Heart right ventricle (tissue), 16 donors: ENCODE measurements at regions not wholly inside any gene's neighbourhood (a gene's known extent, or its start where the extent isn't known, plus 50 kb on each side); places are given as distances from the start of the nearest gene placed in this dataset.

ENCODE experiments used
- ATAC-seq, 8 donors: fragments of 200-7000 bp; cut with Tn5 transposase; one replicate each; pipeline ENCODE4 v1.9.1; 2020; ENCODE audit warnings: mild to moderate bottlenecking in 8 of 8, moderate library complexity in 8 of 8, moderate number of reproducible peaks in 1 of 8
- DNase-seq, 2 donors: peaks; one replicate each; pipeline ENCODE4 v3.0.0-alpha.2; 2020
- H3K27ac ChIP-seq, 10 donors: fragments of 200-600 bp; sonication (generic) in 2 of 10; one replicate each; pipeline versions ENCODE4 v1.5.0 to v1.8.0; 2020 to 2022; ENCODE audit warnings: mild to moderate bottlenecking in 3 of 10
- H3K27me3 ChIP-seq, 7 donors: fragments of 200-600 bp; one replicate each; pipeline ENCODE4 v1.8.0; 2021 to 2022; ENCODE audit warnings: mild to moderate bottlenecking in 2 of 7
- H3K36me3 ChIP-seq, 9 donors: fragments of 200-600 bp; sonication (generic) in 1 of 9; one replicate each; pipeline versions ENCODE4 v1.5.0 to v1.8.0; 2020 to 2022; ENCODE audit warnings: mild to moderate bottlenecking in 2 of 9
- H3K4me1 ChIP-seq, 9 donors: fragments of 200-600 bp; sonication (generic) in 1 of 9; one replicate each; pipeline versions ENCODE4 v1.5.0 to v1.8.0; 2020 to 2022; ENCODE audit warnings: mild to moderate bottlenecking in 4 of 9
- H3K4me3 ChIP-seq, 10 donors: fragments of 200-600 bp; sonication (generic) in 2 of 10; one replicate each; pipeline versions ENCODE4 v1.5.0 to v1.8.0; 2020 to 2022; ENCODE audit warnings: mild to moderate bottlenecking in 7 of 10, moderate library complexity in 2 of 10
- H3K9me3 ChIP-seq, 11 donors: fragments of 200-600 bp in 10 of 11; sonication (generic) in 2 of 11; one replicate each; pipeline versions ENCODE4 v1.5.0 to v1.8.0; 2013 to 2022; ENCODE audit warnings: mild to moderate bottlenecking in 2 of 11, control low read depth in 1 of 11, moderate library complexity in 1 of 11
- WGBS, 2 donors: extraction: QIAGEN DNeasy Blood & Tissue Kit; methylation state at CpG; one replicate each; pipeline ENCODE4 v1.1.7; 2013; ENCODE audit warnings: inconsistent platforms in 1 of 2; 5-methylcytosine and 5-hydroxymethylcytosine counted together
- intact Hi-C, 10 donors: fragments of 100-400 bp; cut with DNase I; formaldehyde crosslinking; loops; one replicate each; pipeline versions ENCODE4 v1.11.1 to v1.14.2; 2022
- TF ChIP-seq, protein P1 (sequence below), 9 donors: fragments of 200-600 bp; sonication (generic) in 2 of 9; IDR thresholded peaks; one replicate each; pipeline versions ENCODE4 v1.5.0 to v1.8.0; 2021 to 2022; ENCODE audit warnings: antibody characterized with exemption in 9 of 9, mild to moderate bottlenecking in 5 of 9, moderate library complexity in 1 of 9
- donor health status: Arrhythmogenic right ventricular cardiomyopathy.
- donor health status: ischemic (EF 13 %, LVEDD 7.1; RV severe dilation, severe dysfunction).
- donor health status: healthy with polysubstance abuse.
- donor health status: DM: no; HTN: yes; CAD: no.
- donor health status: DM: no; HTN: no; CAD: no.
- donor health status: ischemic (EF 25% LVEDD 6.9; RV normal size, moderate dysfunction).
- donor health status: ischemic (EF 25% LVEDD 5.7; RV mildly dilated, moderate dysfunction).
- donor health status: healthy.
- donor health status: DM: yes; HTN: yes; CAD: no.
- donor health status: Ischemic cardiomyopathy.
- donor health status: ischemic (EF 35%, LVEDD 5.7; RV mildly dilated, moderate dysfunction).
- donor health status: nonischemic (EF 11% LVEDD 7.7; RV severe dilation, severe dysfunction).
- donor health status: DM: yes; HTN: yes; CAD: no.
- donor health status: PGD.
- donor health status: ischemic (EF 29% LVEDD 5.4; RV normal size, mild dysfunction).
- donor health status: nonischemic (EF 23%, LVEDD 6.1; RV moderate dilation, normal function).

DNA sequence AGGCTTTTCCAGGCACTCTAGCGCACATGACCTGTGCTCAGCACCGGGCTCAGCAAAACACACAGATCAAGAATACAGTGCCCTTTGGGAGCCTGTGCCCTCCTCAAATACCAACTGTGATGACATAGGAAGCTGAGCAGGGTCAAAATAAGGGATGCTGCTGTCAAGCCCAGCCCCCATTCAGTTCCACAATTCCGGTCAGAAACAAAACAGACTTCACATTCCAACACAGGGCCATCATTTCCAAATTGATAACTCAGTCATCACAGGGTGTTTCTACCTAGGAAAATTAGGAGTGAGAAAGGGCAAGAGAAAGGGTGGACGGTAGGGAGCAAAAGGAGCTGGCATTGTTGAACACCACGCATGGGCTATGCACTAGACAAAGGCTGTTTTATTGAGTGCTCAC is 158.4 kb upstream of the CCDC54 start:
- DNase-seq (no peak), ATAC-seq (peak in 1 of 8 donors; percentile 16)
- TF ChIP-seq, protein P1, sequence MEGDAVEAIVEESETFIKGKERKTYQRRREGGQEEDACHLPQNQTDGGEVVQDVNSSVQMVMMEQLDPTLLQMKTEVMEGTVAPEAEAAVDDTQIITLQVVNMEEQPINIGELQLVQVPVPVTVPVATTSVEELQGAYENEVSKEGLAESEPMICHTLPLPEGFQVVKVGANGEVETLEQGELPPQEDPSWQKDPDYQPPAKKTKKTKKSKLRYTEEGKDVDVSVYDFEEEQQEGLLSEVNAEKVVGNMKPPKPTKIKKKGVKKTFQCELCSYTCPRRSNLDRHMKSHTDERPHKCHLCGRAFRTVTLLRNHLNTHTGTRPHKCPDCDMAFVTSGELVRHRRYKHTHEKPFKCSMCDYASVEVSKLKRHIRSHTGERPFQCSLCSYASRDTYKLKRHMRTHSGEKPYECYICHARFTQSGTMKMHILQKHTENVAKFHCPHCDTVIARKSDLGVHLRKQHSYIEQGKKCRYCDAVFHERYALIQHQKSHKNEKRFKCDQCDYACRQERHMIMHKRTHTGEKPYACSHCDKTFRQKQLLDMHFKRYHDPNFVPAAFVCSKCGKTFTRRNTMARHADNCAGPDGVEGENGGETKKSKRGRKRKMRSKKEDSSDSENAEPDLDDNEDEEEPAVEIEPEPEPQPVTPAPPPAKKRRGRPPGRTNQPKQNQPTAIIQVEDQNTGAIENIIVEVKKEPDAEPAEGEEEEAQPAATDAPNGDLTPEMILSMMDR (IDR thresholded peaks at IDR 0.05): no peak
- Histone ChIP-seq H3K27ac (no peak overlapping the region), H3K4me3 (no peak overlapping the region), H3K4me1 (peaks cover 0 to 20% (median 0%) of the 10 kb centered on the region in 9 donors), H3K36me3 (no peaks in the 10 kb centered on the region), H3K9me3 (peaks cover 0 to 5% (median 0%) of the 10 kb centered on the region in 11 donors), H3K27me3 (no peaks in the 10 kb centered on the region)
- intact Hi-C loops: no loop called here
- WGBS, 2 donors: 76 to 84% methylated on average over 5 of the region's 5 CpGs

DNA sequence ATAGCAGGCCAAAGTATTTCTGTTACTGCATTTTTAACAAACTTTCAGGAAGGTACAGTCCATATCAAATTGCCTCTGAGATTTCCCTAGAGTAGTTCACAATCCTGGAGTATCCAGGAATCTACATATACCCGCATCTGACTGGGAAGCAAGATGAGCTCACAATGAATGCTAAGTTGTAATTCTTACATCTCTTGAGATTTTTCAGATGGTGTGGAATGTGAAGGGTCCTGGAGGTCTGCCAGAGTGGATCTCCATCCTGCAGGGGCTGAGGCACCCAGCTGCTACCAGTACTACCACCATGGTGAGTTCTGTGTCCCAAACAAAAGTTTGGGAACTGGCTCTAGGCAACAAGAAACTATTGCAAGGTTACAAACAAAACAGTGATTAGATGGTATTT is 156.7 kb upstream of the CCDC54 start:
- H3K9me3 ChIP-seq: no peaks in the 10 kb centered on the region
- H3K27me3 ChIP-seq: no peaks in the 10 kb centered on the region
- no peaks in the 10 kb centered on the region for H3K36me3 ChIP-seq
- DNase-seq (no peak), ATAC-seq (no peak)
- intact Hi-C loops: no loop called here
- H3K27ac ChIP-seq: no peak overlapping the region
- H3K4me1 ChIP-seq: peaks cover 0 to 20% (median 0%) of the 10 kb centered on the region in 9 donors
- TF ChIP-seq, protein P1 (IDR thresholded peaks at IDR 0.05): no peak
- H3K4me3 ChIP-seq: no peak overlapping the region
- 88 to 91% methylated on average over 1 of the region's 1 CpG for WGBS, 2 donors

DNA sequence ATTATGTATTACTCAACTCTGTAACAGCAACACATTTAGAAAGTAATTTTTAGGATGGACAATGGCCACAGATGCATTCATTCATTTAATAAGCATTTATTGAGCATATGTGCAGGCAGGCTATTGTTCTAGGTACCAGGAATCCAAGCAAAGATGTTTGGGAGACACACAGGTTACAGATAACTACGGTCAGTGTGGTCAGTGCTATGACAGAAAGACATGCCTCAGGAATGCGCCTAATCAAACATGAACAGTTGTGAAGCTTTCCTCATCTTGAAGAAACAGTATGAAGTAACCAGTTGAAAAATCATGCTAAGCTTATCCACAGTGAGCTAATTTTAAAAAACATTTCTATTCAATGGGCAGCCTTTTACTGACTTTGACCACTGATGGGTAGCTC is 155.4 kb upstream of the CCDC54 start:
- Histone ChIP-seq H3K4me1 (peaks cover 0 to 12% (median 0%) of the 10 kb centered on the region in 9 donors), H3K4me3 (no peak overlapping the region), H3K9me3 (no peaks in the 10 kb centered on the region), H3K27ac (no peak overlapping the region), H3K27me3 (no peaks in the 10 kb centered on the region), H3K36me3 (no peaks in the 10 kb centered on the region)
- no peak for ATAC-seq
- no peak for DNase-seq
- TF ChIP-seq, protein P1 (IDR thresholded peaks at IDR 0.05): no peak
- intact Hi-C loops: no loop called here
- 90 to 100% methylated on average over 2 of the region's 2 CpGs for WGBS, 2 donors

DNA sequence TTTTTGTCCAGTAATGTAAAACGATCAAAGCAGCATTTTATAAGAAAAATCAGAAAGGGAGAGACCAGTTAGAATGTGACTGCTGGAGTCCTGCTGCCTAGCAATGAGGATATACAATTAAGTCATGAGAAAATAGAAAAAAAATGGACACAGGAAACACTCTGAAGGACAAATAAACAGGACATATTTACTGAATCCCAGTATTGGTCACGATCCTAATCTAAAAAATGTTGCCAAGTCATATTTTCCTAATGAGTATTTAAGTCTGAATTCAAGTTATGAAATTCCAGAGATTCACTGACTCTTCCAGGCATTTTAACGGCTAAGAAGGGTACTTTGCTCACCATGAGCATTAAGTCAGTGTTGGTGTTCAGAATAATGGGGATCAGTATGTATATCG is 154.3 kb upstream of the CCDC54 start:
- DNase-seq (no peak), ATAC-seq (peak in 1 of 8 donors; percentile 42)
- no peaks in the 10 kb centered on the region for H3K9me3 ChIP-seq
- H3K4me1 ChIP-seq: peaks cover 0 to 10% (median 0%) of the 10 kb centered on the region in 9 donors
- 57 to 65% methylated on average over 4 of the region's 4 CpGs for WGBS, 2 donors
- intact Hi-C loops: no loop called here
- H3K27me3 ChIP-seq: no peaks in the 10 kb centered on the region
- TF ChIP-seq, protein P1 (IDR thresholded peaks at IDR 0.05): no peak
- no peaks in the 10 kb centered on the region for H3K36me3 ChIP-seq
- peak overlapping the region in 1 of 10 donors; percentile 12 for H3K27ac ChIP-seq
- H3K4me3 ChIP-seq: no peak overlapping the region
